MCF 10A (cell line): ENCODE measurements at regions not wholly inside any gene's neighbourhood (a gene's known extent, or its start where the extent isn't known, plus 50 kb on each side); places are given as distances from the start of the nearest gene placed in this dataset.
A peak's percentile ranks its signal among the peaks of the same experiment; 100 is the strongest.

Experiments
- BruUV-seq: library from RNA; stranded (reverse); fragments of 400-500 nt; replicated peaks from 2 replicates; lab custom pipeline; 2021; lab: Mats Ljungman, UMichigan
- CTCF ChIA-PET: fragments of 300-600 bp; sonication (Branson Sonifier 250); formaldehyde crosslinking; extraction: SDS; loops from one replicate; lab custom pipeline; 2021; ENCODE audit warnings: antibody characterized with exemption, inconsistent platforms; lab: Yijun Ruan, JAX
- POLR2A ChIA-PET: fragments of 300-600, 350-650 bp; sonication (Branson Sonifier 250); formaldehyde crosslinking; extraction: SDS; loops from one replicate; lab custom pipeline; 2020; ENCODE audit warnings: antibody characterized with exemption, inconsistent platforms; lab: Yijun Ruan, JAX
- DNase-seq: peaks from one replicate; pipeline ENCODE4 v3.0.0-alpha.2; 2018; ENCODE audit not compliant: unreplicated experiment
- H3K27ac Mint-ChIP-seq: one replicate; pipeline ENCODE4 v1.8.0; 2022; ENCODE audit warnings: mild to moderate bottlenecking, low read depth, mixed read lengths; ENCODE audit not compliant: unreplicated experiment
- H3K27me3 Mint-ChIP-seq: one replicate; pipeline ENCODE4 v1.8.0; 2022; ENCODE audit warnings: mixed read lengths; ENCODE audit not compliant: insufficient read depth, unreplicated experiment
- H3K36me3 Mint-ChIP-seq: one replicate; pipeline ENCODE4 v1.8.0; 2022; ENCODE audit warnings: mild to moderate bottlenecking, moderate library complexity, mixed read lengths; ENCODE audit not compliant: insufficient read depth, unreplicated experiment
- H3K4me1 Mint-ChIP-seq: one replicate; pipeline ENCODE4 v1.8.0; 2022; ENCODE audit warnings: mixed read lengths; ENCODE audit not compliant: insufficient read depth, unreplicated experiment
- H3K4me3 Mint-ChIP-seq: one replicate; pipeline ENCODE4 v1.8.0; 2022; ENCODE audit warnings: mild to moderate bottlenecking, moderate library complexity, mixed read lengths; ENCODE audit not compliant: unreplicated experiment
- H3K9me3 Mint-ChIP-seq: one replicate; pipeline ENCODE4 v1.8.0; 2022; ENCODE audit warnings: mixed read lengths; ENCODE audit not compliant: unreplicated experiment
- CTCF ChIP-seq: fragments of 200-600 bp; IDR thresholded peaks from one replicate; pipeline ENCODE4 v1.8.0; 2022; ENCODE audit warnings: antibody characterized with exemption, mild to moderate bottlenecking; ENCODE audit not compliant: unreplicated experiment
- intact Hi-C: fragments of 100-400 bp; cut with micrococcal nuclease; formaldehyde crosslinking; loops from 2 replicates; pipeline ENCODE4 v1.14.1; 2022

DNA sequence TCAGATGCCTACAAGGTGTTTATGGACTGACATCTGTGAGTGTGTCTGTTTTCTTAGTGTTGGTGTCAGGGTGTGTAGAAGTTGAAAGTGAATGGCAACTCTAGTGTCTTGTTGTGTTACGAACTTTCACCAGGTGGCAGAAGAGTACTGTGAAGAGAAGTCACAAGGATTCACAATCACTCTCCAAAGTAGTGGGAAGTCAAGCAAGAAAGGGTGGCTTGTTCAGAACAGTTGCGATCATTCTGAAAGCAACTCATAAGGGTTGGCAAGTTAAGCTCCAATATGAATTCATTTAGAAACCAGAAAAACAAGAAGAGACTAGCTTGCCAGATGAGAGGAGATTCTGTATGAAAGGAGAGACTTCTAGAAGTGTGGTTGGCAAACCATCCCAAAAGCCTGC lies 86.1 kb downstream of the FASLG start:
- intact Hi-C loops, result loop anchor here (1.0 to 5.0 kb wide), 10 partner anchors 81 to 2000 kb away; partner anchors contain the start of gene PRDX6
- H3K27me3 Mint-ChIP-seq, result no peaks in the 10 kb centered on the region
- peak; percentile 91 for DNase-seq
- ChIA-PET POLR2A (interaction anchor here (0.6 to 5.9 kb wide), 19 partner anchors 10 to 1189 kb away, joined by 3 to 35 read pairs (median 3); partner anchors contain the start of gene TNFSF4), CTCF (interaction anchor here (0.6 to 10.2 kb wide), 103 partner anchors 8 to 1537 kb away, joined by 3 to 590 read pairs (median 4); partner anchors contain the start of genes PRDX6 and TNFSF4)
- H3K27ac Mint-ChIP-seq, result peak overlapping the region; percentile 86
- peaks cover 42% of the 10 kb centered on the region for H3K4me1 Mint-ChIP-seq
- peak; percentile 85 for TF ChIP-seq CTCF
- no TSS peak for BruUV-seq
- no peaks in the 10 kb centered on the region for H3K9me3 Mint-ChIP-seq
- H3K4me3 Mint-ChIP-seq, result peak overlapping the region; percentile 42
- peaks cover 6% of the 10 kb centered on the region for H3K36me3 Mint-ChIP-seq

DNA sequence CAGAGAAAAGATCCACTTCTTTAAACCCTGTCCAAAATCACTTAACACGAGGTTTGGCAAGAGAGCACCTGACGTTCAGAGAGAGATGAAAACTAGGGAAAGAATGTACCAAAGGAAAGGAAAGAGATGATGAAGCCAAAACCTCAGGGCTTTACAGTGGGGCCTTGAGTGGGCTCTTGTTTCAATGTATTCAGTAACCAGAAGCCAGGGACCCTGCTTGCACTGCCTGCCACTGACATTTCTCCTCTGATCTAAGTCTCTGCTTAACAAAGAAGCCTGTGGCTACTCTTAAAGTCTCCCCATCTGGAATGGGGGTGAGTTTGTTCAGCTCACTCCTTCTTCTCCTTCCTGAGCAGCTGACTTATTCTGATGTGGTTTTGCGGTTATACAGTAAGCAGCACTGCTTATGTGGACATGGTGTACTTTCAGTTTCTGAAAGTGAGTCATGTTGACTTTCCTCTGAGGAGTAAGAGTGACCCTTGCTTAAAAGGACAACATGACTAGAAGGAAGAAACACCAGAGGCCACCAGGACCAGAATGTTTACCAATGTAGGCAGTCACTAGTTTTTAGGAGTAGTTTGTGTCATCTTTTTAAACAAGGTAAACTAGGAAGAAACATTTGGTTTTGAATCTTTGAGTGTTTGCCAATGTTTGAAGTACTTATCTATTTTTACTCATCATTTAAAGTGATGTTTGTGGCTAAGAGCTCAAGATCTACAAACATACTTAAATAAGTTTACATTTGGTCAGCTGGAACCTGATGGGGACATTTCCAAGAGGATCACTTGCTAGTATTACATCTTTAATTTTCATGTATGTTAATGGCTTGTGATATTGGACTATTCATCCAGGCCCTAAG lies 87.4 kb downstream of the FASLG start:
- H3K4me3 Mint-ChIP-seq, result peak overlapping the region; percentile 48
- H3K9me3 Mint-ChIP-seq, result no peaks in the 10 kb centered on the region
- ChIA-PET CTCF (interaction anchor here (0.5 to 10.2 kb wide), 18 partner anchors 11 to 1227 kb away, joined by 3 to 590 read pairs (median 4); partner anchors contain the start of genes PRDX6 and TNFSF4), POLR2A (interaction anchor here (0.6 to 5.9 kb wide), 16 partner anchors 25 to 969 kb away, joined by 3 to 35 read pairs (median 4); partner anchors contain the start of gene KLHL20)
- no peaks in the 10 kb centered on the region for H3K27me3 Mint-ChIP-seq
- intact Hi-C loops, result loop anchor here (1.0 to 5.0 kb wide), 4 partner anchors 171 to 1511 kb away; partner anchors contain the start of genes CENPL and DARS2
- TF ChIP-seq CTCF, result no peak
- TSS peak; percentile 80 for BruUV-seq
- DNase-seq, result peak; percentile 98
- peaks cover 42% of the 10 kb centered on the region for H3K4me1 Mint-ChIP-seq
- H3K27ac Mint-ChIP-seq, result peak overlapping the region; percentile 86
- H3K36me3 Mint-ChIP-seq, result peaks cover 6% of the 10 kb centered on the region

DNA sequence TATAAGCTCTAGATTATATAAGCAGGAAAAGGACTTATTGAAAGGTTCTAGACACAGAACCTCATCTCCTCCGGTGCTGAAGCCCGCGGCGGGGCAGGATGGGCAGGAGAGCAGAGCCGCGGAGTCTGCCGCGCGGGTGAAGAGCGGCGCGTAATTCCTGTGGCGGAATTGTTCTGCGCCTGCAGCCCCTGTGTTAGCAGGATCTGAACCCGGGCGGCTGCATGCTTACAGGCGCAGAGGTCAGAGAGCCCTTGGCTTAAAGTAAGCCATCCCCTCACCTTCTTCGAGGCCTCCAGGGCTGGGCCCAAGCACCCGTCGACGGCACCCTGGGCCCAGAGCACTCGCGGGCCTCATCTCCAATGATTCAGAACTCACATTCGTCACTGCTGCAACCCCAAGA lies 89.3 kb downstream of the FASLG start:
- Mint-ChIP-seq H3K9me3 (no peaks in the 10 kb centered on the region), H3K27me3 (no peaks in the 10 kb centered on the region), H3K4me3 (no peak overlapping the region), H3K36me3 (peaks cover 6% of the 10 kb centered on the region), H3K4me1 (peaks cover 36% of the 10 kb centered on the region), H3K27ac (no peak overlapping the region)
- CTCF ChIA-PET, result interaction anchor here (0.6 to 10.2 kb wide), 3 partner anchors 10 to 458 kb away, joined by 3 to 590 read pairs (median 3); partner anchors contain the start of gene TNFSF4
- no peak for TF ChIP-seq CTCF
- intact Hi-C loops, result loop anchor here (5.0 kb wide), 2 partner anchors 169 to 1509 kb away; no protein-coding TSS in a partner anchor
- DNase-seq, result no peak
- BruUV-seq, result no TSS peak
- POLR2A ChIA-PET, result interaction anchor here (0.6 kb wide), 1 partner anchor 426 kb away, joined by 4 read pairs; no protein-coding TSS in a partner anchor

- Mint-ChIP-seq H3K4me3 (no peak overlapping the region), H3K27ac (no peak overlapping the region), H3K4me1 (peaks cover 11% of the 10 kb centered on the region), H3K9me3 (no peaks in the 10 kb centered on the region), H3K27me3 (no peaks in the 10 kb centered on the region), H3K36me3 (no peaks in the 10 kb centered on the region)
- no peak for TF ChIP-seq CTCF
- no peak for DNase-seq
- BruUV-seq, result no TSS peak
- ChIA-PET POLR2A (interaction anchor here (1.2 kb wide), 1 partner anchor 400 kb away, joined by 3 read pairs; no protein-coding TSS in a partner anchor), CTCF (interaction anchor here (0.5 to 1.2 kb wide), 2 partner anchors 10 to 1060 kb away, joined by 3 read pairs; no protein-coding TSS in a partner anchor)
- intact Hi-C loops, result no loop called here
Observed at GRCh38 chr1:172751683-172752082, 92.8 kb downstream of the FASLG start.
